HL-60 (cell line): ENCODE measurements at regions not wholly inside any gene's neighbourhood (a gene's known extent, or its start where the extent isn't known, plus 50 kb on each side); places are given as distances from the start of the nearest gene placed in this dataset.

Source experiments
- POLR2AphosphoS5 ChIP-seq: IDR thresholded peaks from 2 replicates; pipeline ENCODE4 v1.6.1; 2012; ENCODE audit warnings: low read depth
- SPI1 ChIP-seq: IDR thresholded peaks from 2 replicates; pipeline ENCODE4 v1.6.1; 2012; ENCODE audit warnings: low read depth, mild to moderate bottlenecking, borderline replicate concordance
- TF ChIP-seq, protein P1 (sequence below): IDR thresholded peaks from one replicate; pipeline ENCODE4 v1.5.1; 2011; ENCODE audit warnings: low read length, control low read depth, inconsistent platforms; ENCODE audit not compliant: insufficient read depth
- TF ChIP-seq, protein P2 (sequence below): IDR thresholded peaks from 2 replicates; pipeline ENCODE4 v1.6.1; 2012; ENCODE audit warnings: low read depth; ENCODE audit not compliant: insufficient replicate concordance

- TF ChIP-seq, protein P1, sequence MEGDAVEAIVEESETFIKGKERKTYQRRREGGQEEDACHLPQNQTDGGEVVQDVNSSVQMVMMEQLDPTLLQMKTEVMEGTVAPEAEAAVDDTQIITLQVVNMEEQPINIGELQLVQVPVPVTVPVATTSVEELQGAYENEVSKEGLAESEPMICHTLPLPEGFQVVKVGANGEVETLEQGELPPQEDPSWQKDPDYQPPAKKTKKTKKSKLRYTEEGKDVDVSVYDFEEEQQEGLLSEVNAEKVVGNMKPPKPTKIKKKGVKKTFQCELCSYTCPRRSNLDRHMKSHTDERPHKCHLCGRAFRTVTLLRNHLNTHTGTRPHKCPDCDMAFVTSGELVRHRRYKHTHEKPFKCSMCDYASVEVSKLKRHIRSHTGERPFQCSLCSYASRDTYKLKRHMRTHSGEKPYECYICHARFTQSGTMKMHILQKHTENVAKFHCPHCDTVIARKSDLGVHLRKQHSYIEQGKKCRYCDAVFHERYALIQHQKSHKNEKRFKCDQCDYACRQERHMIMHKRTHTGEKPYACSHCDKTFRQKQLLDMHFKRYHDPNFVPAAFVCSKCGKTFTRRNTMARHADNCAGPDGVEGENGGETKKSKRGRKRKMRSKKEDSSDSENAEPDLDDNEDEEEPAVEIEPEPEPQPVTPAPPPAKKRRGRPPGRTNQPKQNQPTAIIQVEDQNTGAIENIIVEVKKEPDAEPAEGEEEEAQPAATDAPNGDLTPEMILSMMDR, result no peak
- no peak for TF ChIP-seq POLR2AphosphoS5
- TF ChIP-seq, protein P2, sequence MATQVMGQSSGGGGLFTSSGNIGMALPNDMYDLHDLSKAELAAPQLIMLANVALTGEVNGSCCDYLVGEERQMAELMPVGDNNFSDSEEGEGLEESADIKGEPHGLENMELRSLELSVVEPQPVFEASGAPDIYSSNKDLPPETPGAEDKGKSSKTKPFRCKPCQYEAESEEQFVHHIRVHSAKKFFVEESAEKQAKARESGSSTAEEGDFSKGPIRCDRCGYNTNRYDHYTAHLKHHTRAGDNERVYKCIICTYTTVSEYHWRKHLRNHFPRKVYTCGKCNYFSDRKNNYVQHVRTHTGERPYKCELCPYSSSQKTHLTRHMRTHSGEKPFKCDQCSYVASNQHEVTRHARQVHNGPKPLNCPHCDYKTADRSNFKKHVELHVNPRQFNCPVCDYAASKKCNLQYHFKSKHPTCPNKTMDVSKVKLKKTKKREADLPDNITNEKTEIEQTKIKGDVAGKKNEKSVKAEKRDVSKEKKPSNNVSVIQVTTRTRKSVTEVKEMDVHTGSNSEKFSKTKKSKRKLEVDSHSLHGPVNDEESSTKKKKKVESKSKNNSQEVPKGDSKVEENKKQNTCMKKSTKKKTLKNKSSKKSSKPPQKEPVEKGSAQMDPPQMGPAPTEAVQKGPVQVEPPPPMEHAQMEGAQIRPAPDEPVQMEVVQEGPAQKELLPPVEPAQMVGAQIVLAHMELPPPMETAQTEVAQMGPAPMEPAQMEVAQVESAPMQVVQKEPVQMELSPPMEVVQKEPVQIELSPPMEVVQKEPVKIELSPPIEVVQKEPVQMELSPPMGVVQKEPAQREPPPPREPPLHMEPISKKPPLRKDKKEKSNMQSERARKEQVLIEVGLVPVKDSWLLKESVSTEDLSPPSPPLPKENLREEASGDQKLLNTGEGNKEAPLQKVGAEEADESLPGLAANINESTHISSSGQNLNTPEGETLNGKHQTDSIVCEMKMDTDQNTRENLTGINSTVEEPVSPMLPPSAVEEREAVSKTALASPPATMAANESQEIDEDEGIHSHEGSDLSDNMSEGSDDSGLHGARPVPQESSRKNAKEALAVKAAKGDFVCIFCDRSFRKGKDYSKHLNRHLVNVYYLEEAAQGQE, result no peak
- no peak for TF ChIP-seq SPI1
Measured at GRCh38 chr16:49055291-49055690, 226.3 kb downstream of the CBLN1 start.
